GM03348 (cell line): ENCODE measurements at regions not wholly inside any gene's neighbourhood (a gene's known extent, or its start where the extent isn't known, plus 50 kb on each side); places are given as distances from the start of the nearest gene placed in this dataset.

ENCODE experiments used
- DNase-seq: peaks from one replicate; pipeline ENCODE4 v3.0.0; 2012; ENCODE audit warnings: low spot score

- DNase-seq, result no peak
Observed at GRCh38 chrX:129077424-129078170, 445.7 kb downstream of the SMARCA1 start.

- no peak for DNase-seq
Observed at GRCh38 chrX:129071390-129071789, 451.9 kb downstream of the SMARCA1 start.

GRCh38 chrX:129065895-129066294 is 457.4 kb downstream of the SMARCA1 start:
- DNase-seq, result no peak

- DNase-seq, result no peak
Observed at GRCh38 chrX:129058405-129058804, 464.9 kb downstream of the SMARCA1 start.

GRCh38 chrX:129043138-129043537 is 480.2 kb downstream of the SMARCA1 start:
- no peak for DNase-seq

- DNase-seq, result no peak
Observed at GRCh38 chrX:129041319-129041718, 482.0 kb downstream of the SMARCA1 start.

- DNase-seq, result no peak
Observed at GRCh38 chrX:129040124-129040523, 483.2 kb downstream of the SMARCA1 start.

GRCh38 chrX:129039176-129039575 is 484.1 kb downstream of the SMARCA1 start:
- no peak for DNase-seq

GRCh38 chrX:129037389-129037788 is 485.9 kb downstream of the SMARCA1 start:
- no peak for DNase-seq

GRCh38 chrX:129035180-129035579 is 488.1 kb downstream of the SMARCA1 start:
- DNase-seq, result no peak

GRCh38 chrX:129034196-129034595 is 489.1 kb downstream of the SMARCA1 start:
- DNase-seq, result no peak

- no peak for DNase-seq
Observed at GRCh38 chrX:129026202-129026601, 497.1 kb downstream of the SMARCA1 start.

GRCh38 chrX:129025376-129025775 is 497.9 kb downstream of the SMARCA1 start:
- no peak for DNase-seq

- DNase-seq, result no peak
Observed at GRCh38 chrX:129019412-129019811, 503.9 kb downstream of the SMARCA1 start.

GRCh38 chrX:129015381-129015780 is 507.9 kb downstream of the SMARCA1 start:
- DNase-seq, result no peak

- DNase-seq, result no peak
Observed at GRCh38 chrX:129013574-129013973, 509.7 kb downstream of the SMARCA1 start.

GRCh38 chrX:129007631-129008030 is 515.7 kb downstream of the SMARCA1 start:
- DNase-seq, result no peak

- no peak for DNase-seq
Observed at GRCh38 chrX:129006491-129006890, 516.8 kb downstream of the SMARCA1 start.

GRCh38 chrX:129000797-129001196 is 522.5 kb downstream of the SMARCA1 start:
- no peak for DNase-seq

GRCh38 chrX:129000018-129000417 is 523.3 kb downstream of the SMARCA1 start:
- DNase-seq, result no peak

- no peak for DNase-seq
Observed at GRCh38 chrX:128992107-128992971, 531.0 kb downstream of the SMARCA1 start.

- DNase-seq, result no peak
Observed at GRCh38 chrX:128975745-128976144, 547.5 kb downstream of the SMARCA1 start.

GRCh38 chrX:128973033-128973432 is 550.3 kb downstream of the SMARCA1 start:
- no peak for DNase-seq
